ENCODE measurements at regions not wholly inside any gene's neighbourhood (a gene's known extent, or its start where the extent isn't known, plus 50 kb on each side); places are given as distances from the start of the nearest gene placed in this dataset.

- DNase-seq (ENCODE audit: extremely low spot score, unreplicated experiment): no peak
- Mint-ChIP-seq H3K4me1 (ENCODE audit: unreplicated experiment) (no peaks in the 10 kb centered on the region), H3K27ac (ENCODE audit: unreplicated experiment) (no peak overlapping the region), H3K36me3 (ENCODE audit: unreplicated experiment) (no peaks in the 10 kb centered on the region), H3K9me3 (ENCODE audit: unreplicated experiment) (no peaks in the 10 kb centered on the region), H3K4me3 (ENCODE audit: unreplicated experiment) (no peak overlapping the region), H3K27me3 (ENCODE audit: unreplicated experiment) (peaks cover 15% of the 10 kb centered on the region)
- no peak for TF ChIP-seq CTCF (IDR thresholded peaks at IDR 0.05)
Observed at GRCh38 chr10:57822965-57823364, 444.7 kb downstream of the IPMK start.

GRCh38 chr10:57818522-57818921 lies 449.2 kb downstream of the IPMK start:
- Mint-ChIP-seq H3K4me1 (ENCODE audit: unreplicated experiment) (no peaks in the 10 kb centered on the region), H3K27me3 (ENCODE audit: unreplicated experiment) (peaks cover 15% of the 10 kb centered on the region), H3K36me3 (ENCODE audit: unreplicated experiment) (no peaks in the 10 kb centered on the region), H3K9me3 (ENCODE audit: unreplicated experiment) (no peaks in the 10 kb centered on the region), H3K27ac (ENCODE audit: unreplicated experiment) (no peak overlapping the region), H3K4me3 (ENCODE audit: unreplicated experiment) (no peak overlapping the region)
- no peak for DNase-seq (ENCODE audit: extremely low spot score, unreplicated experiment)
- no peak for TF ChIP-seq CTCF (IDR thresholded peaks at IDR 0.05)

GRCh38 chr10:57817741-57818140 lies 450.0 kb downstream of the IPMK start:
- no peak overlapping the region for H3K4me3 Mint-ChIP-seq (ENCODE audit: unreplicated experiment)

GRCh38 chr10:57815949-57816348 lies 451.7 kb downstream of the IPMK start:
- Mint-ChIP-seq H3K27ac (ENCODE audit: unreplicated experiment) (no peak overlapping the region), H3K4me3 (ENCODE audit: unreplicated experiment) (no peak overlapping the region), H3K27me3 (ENCODE audit: unreplicated experiment) (peaks cover 36% of the 10 kb centered on the region), H3K4me1 (ENCODE audit: unreplicated experiment) (no peaks in the 10 kb centered on the region), H3K36me3 (ENCODE audit: unreplicated experiment) (no peaks in the 10 kb centered on the region), H3K9me3 (ENCODE audit: unreplicated experiment) (no peaks in the 10 kb centered on the region)
- DNase-seq (ENCODE audit: extremely low spot score, unreplicated experiment): no peak
- no peak for TF ChIP-seq CTCF (IDR thresholded peaks at IDR 0.05)

More at GRCh38 chr10:57817741-57818140, 450.0 kb downstream of the IPMK start:
- Mint-ChIP-seq H3K9me3 (ENCODE audit: unreplicated experiment) (no peaks in the 10 kb centered on the region), H3K27ac (ENCODE audit: unreplicated experiment) (no peak overlapping the region), H3K36me3 (ENCODE audit: unreplicated experiment) (no peaks in the 10 kb centered on the region), H3K27me3 (ENCODE audit: unreplicated experiment) (peaks cover 21% of the 10 kb centered on the region), H3K4me1 (ENCODE audit: unreplicated experiment) (no peaks in the 10 kb centered on the region)
- no peak for DNase-seq (ENCODE audit: extremely low spot score, unreplicated experiment)
- TF ChIP-seq CTCF (IDR thresholded peaks at IDR 0.05): no peak

- Mint-ChIP-seq H3K4me1 (ENCODE audit: unreplicated experiment) (no peaks in the 10 kb centered on the region), H3K9me3 (ENCODE audit: unreplicated experiment) (peaks cover 14% of the 10 kb centered on the region), H3K36me3 (ENCODE audit: unreplicated experiment) (no peaks in the 10 kb centered on the region), H3K27me3 (ENCODE audit: unreplicated experiment) (peaks cover 69% of the 10 kb centered on the region), H3K4me3 (ENCODE audit: unreplicated experiment) (no peak overlapping the region), H3K27ac (ENCODE audit: unreplicated experiment) (no peak overlapping the region)
- no peak for TF ChIP-seq CTCF (IDR thresholded peaks at IDR 0.05)
- DNase-seq (ENCODE audit: extremely low spot score, unreplicated experiment): no peak
Observed at GRCh38 chr10:57809961-57810360, 457.7 kb downstream of the IPMK start.

Data from osteocyte (in vitro differentiated cells).